Left renal cortex interstitium (tissue), 4 donors: ENCODE measurements at regions not wholly inside any gene's neighbourhood (a gene's known extent, or its start where the extent isn't known, plus 50 kb on each side); places are given as distances from the start of the nearest gene placed in this dataset.
"Not testable (repeated sequence)": the region's sequence is repeated elsewhere in the genome, so short reads cannot be mapped to it uniquely, and the experiment has no call there.

Experiments
- DNase-seq, 4 donors: peaks; one replicate each; pipeline ENCODE4 v3.0.0-alpha.2; 2013; ENCODE audit warnings: low read depth in 4 of 4, low spot score in 2 of 4, missing footprints in 1 of 4

- no peak for DNase-seq
Observed at GRCh38 chr2:210955591-210955990, 399.2 kb downstream of the CPS1 start.

GRCh38 chr2:210956101-210956500 is 399.7 kb downstream of the CPS1 start:
- no peak for DNase-seq

- no peak for DNase-seq
Observed at GRCh38 chr2:210961249-210961648, 404.9 kb downstream of the CPS1 start.

GRCh38 chr2:210963386-210963785 is 407.0 kb downstream of the CPS1 start:
- no peak for DNase-seq

GRCh38 chr2:210964141-210964764 is 407.9 kb downstream of the CPS1 start:
- no peak for DNase-seq

GRCh38 chr2:210965472-210965871 is 409.1 kb downstream of the CPS1 start:
- no peak for DNase-seq

GRCh38 chr2:210966330-210966729 is 409.9 kb downstream of the CPS1 start:
- DNase-seq = no peak

- DNase-seq = no peak
Observed at GRCh38 chr2:210971431-210971830, 415.0 kb downstream of the CPS1 start.

GRCh38 chr2:210986806-210987205 is 430.4 kb downstream of the CPS1 start:
- not testable (repeated sequence) for DNase-seq

- no peak for DNase-seq
Observed at GRCh38 chr2:210991107-210991506, 434.7 kb downstream of the CPS1 start.

GRCh38 chr2:210994104-210994503 is 437.7 kb downstream of the CPS1 start:
- no peak for DNase-seq

- no peak for DNase-seq
Observed at GRCh38 chr2:210997373-210997772, 441.0 kb downstream of the CPS1 start.

- no peak for DNase-seq
Observed at GRCh38 chr2:210998334-210998733, 441.9 kb downstream of the CPS1 start.

GRCh38 chr2:211014376-211014775 is 458.0 kb downstream of the CPS1 start:
- no peak for DNase-seq

- no peak for DNase-seq
Observed at GRCh38 chr2:211014906-211015305, 458.5 kb downstream of the CPS1 start.

GRCh38 chr2:211025089-211025488 is 468.7 kb downstream of the CPS1 start:
- DNase-seq = not testable (repeated sequence)

- no peak for DNase-seq
Observed at GRCh38 chr2:211026109-211026508, 469.7 kb downstream of the CPS1 start.

GRCh38 chr2:211027976-211028375 is 471.6 kb downstream of the CPS1 start:
- no peak for DNase-seq

- DNase-seq = no peak
Observed at GRCh38 chr2:211033765-211034164, 477.4 kb downstream of the CPS1 start.

- DNase-seq = peak in 2 of 4 donors; percentile 4 to 19
Observed at GRCh38 chr2:211035548-211036185, 479.3 kb downstream of the CPS1 start.

GRCh38 chr2:211045025-211045424 is 488.6 kb downstream of the CPS1 start:
- no peak for DNase-seq

GRCh38 chr2:211049321-211050018 is 493.1 kb downstream of the CPS1 start:
- no peak for DNase-seq
